ENCODE measurements at regions not wholly inside any gene's neighbourhood (a gene's known extent, or its start where the extent isn't known, plus 50 kb on each side); places are given as distances from the start of the nearest gene placed in this dataset.

GRCh38 chr14:97293659-97294058 lies 496.5 kb downstream of the VRK1 start:
- ChIA-PET CTCF (no interaction called here), POLR2A (no interaction called here)
- Histone ChIP-seq H3K9me3 (ENCODE audit: control insufficient read depth, insufficient read depth, low read depth, low read length) (no peaks in the 10 kb centered on the region), H3K27ac (ENCODE audit: extremely low read depth, low read depth, low read length) (no peak overlapping the region), H3K4me3 (ENCODE audit: low read depth, low read length) (no peak overlapping the region), H3K36me3 (ENCODE audit: control insufficient read depth in 2 of 2, insufficient read depth in 1 of 2, low read length in 2 of 2) (no peaks in the 10 kb centered on the region), H3K4me1 (ENCODE audit: control insufficient read depth, insufficient read depth, low read length) (no peaks in the 10 kb centered on the region)
- TF ChIP-seq ZNF184 (tag by site-specific recombination; IDR thresholded peaks at IDR 0.05), result no peak
- TF ChIP-seq ZBTB21 (tag by site-specific recombination; IDR thresholded peaks at IDR 0.05), result no peak
- TF ChIP-seq SCRT1 (tag by site-specific recombination; IDR thresholded peaks at IDR 0.05; ENCODE audit: borderline replicate concordance), result no peak
- TF ChIP-seq, protein P1, sequence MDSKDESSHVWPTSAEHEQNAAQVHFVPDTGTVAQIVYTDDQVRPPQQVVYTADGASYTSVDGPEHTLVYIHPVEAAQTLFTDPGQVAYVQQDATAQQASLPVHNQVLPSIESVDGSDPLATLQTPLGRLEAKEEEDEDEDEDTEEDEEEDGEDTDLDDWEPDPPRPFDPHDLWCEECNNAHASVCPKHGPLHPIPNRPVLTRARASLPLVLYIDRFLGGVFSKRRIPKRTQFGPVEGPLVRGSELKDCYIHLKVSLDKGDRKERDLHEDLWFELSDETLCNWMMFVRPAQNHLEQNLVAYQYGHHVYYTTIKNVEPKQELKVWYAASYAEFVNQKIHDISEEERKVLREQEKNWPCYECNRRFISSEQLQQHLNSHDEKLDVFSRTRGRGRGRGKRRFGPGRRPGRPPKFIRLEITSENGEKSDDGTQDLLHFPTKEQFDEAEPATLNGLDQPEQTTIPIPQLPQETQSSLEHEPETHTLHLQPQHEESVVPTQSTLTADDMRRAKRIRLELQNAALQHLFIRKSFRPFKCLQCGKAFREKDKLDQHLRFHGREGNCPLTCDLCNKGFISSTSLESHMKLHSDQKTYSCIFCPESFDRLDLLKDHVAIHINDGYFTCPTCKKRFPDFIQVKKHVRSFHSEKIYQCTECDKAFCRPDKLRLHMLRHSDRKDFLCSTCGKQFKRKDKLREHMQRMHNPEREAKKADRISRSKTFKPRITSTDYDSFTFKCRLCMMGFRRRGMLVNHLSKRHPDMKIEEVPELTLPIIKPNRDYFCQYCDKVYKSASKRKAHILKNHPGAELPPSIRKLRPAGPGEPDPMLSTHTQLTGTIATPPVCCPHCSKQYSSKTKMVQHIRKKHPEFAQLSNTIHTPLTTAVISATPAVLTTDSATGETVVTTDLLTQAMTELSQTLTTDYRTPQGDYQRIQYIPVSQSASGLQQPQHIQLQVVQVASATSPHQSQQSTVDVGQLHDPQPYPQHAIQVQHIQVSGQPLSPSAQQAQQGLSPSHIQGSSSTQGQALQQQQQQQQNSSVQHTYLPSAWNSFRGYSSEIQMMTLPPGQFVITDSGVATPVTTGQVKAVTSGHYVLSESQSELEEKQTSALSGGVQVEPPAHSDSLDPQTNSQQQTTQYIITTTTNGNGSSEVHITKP (tag by site-specific recombination; IDR thresholded peaks at IDR 0.05), result no peak

GRCh38 chr14:97295108-97295710 lies 498.0 kb downstream of the VRK1 start:
- Histone ChIP-seq H3K4me3 (ENCODE audit: low read depth, low read length) (no peak overlapping the region), H3K27ac (ENCODE audit: extremely low read depth, low read depth, low read length) (no peak overlapping the region), H3K36me3 (ENCODE audit: control insufficient read depth in 2 of 2, insufficient read depth in 1 of 2, low read length in 2 of 2) (no peaks in the 10 kb centered on the region), H3K4me1 (ENCODE audit: control insufficient read depth, insufficient read depth, low read length) (no peaks in the 10 kb centered on the region), H3K9me3 (ENCODE audit: control insufficient read depth, insufficient read depth, low read depth, low read length) (no peaks in the 10 kb centered on the region)
- POLR2A ChIA-PET, result no interaction called here
- CTCF ChIA-PET, result no interaction called here
- TF ChIP-seq ATF2 (tag by site-specific recombination; IDR thresholded peaks at IDR 0.05; ENCODE audit: low read depth), result no peak
- TF ChIP-seq KLF10 (tag by site-specific recombination; IDR thresholded peaks at IDR 0.05), result no peak
- no peak for TF ChIP-seq ZNF24 (tag by site-specific recombination; IDR thresholded peaks at IDR 0.05)
- no peak for TF ChIP-seq ZBTB1 (tag by site-specific recombination; IDR thresholded peaks at IDR 0.05)
- TF ChIP-seq ZNF274 (IDR thresholded peaks at IDR 0.05; ENCODE audit: low read length), result no peak
- no peak for TF ChIP-seq ZNF274 (tag by site-specific recombination; IDR thresholded peaks at IDR 0.05; ENCODE audit: borderline replicate concordance)
- TF ChIP-seq ZNF510 (tag by site-specific recombination; IDR thresholded peaks at IDR 0.05; ENCODE audit: insufficient replicate concordance), result no peak

DNA sequence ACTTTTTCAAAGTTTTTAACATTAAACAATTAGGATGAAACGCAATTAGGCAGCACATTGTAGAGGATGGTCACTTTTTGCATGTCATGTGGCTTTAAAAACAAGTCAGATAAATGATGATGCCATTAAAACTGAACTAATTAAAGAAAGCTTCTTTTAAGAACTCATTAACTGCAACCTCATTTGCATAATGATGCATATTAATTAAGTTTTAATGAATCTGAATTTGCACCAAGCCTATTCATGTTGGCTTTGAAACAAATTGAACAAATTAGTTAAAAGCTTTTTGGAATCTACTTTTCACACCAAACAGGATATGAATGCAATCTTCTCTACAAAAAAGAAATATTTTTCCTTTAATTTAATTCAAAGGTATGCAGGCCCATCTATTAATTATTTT lies 499.0 kb downstream of the VRK1 start:
- Histone ChIP-seq H3K9me3 (ENCODE audit: control insufficient read depth, insufficient read depth, low read depth, low read length) (no peaks in the 10 kb centered on the region), H3K4me1 (ENCODE audit: control insufficient read depth, insufficient read depth, low read length) (no peaks in the 10 kb centered on the region), H3K4me3 (ENCODE audit: low read depth, low read length) (no peak overlapping the region), H3K27ac (ENCODE audit: extremely low read depth, low read depth, low read length) (no peak overlapping the region), H3K36me3 (ENCODE audit: control insufficient read depth in 2 of 2, insufficient read depth in 1 of 2, low read length in 2 of 2) (no peaks in the 10 kb centered on the region)
- POLR2A ChIA-PET, result no interaction called here
- no peak for TF ChIP-seq ZNF843 (tag by site-specific recombination; IDR thresholded peaks at IDR 0.05)
- no peak for TF ChIP-seq HOXC10 (CRISPR knock-in tag; IDR thresholded peaks at IDR 0.05)
- no peak for TF ChIP-seq HOXA7 (CRISPR knock-in tag; IDR thresholded peaks at IDR 0.05; ENCODE audit: borderline replicate concordance)
- TF ChIP-seq, protein P2, sequence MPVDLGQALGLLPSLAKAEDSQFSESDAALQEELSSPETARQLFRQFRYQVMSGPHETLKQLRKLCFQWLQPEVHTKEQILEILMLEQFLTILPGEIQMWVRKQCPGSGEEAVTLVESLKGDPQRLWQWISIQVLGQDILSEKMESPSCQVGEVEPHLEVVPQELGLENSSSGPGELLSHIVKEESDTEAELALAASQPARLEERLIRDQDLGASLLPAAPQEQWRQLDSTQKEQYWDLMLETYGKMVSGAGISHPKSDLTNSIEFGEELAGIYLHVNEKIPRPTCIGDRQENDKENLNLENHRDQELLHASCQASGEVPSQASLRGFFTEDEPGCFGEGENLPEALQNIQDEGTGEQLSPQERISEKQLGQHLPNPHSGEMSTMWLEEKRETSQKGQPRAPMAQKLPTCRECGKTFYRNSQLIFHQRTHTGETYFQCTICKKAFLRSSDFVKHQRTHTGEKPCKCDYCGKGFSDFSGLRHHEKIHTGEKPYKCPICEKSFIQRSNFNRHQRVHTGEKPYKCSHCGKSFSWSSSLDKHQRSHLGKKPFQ (tag by site-specific recombination; IDR thresholded peaks at IDR 0.05), result no peak
- TF ChIP-seq ZNF280C (tag by site-specific recombination; IDR thresholded peaks at IDR 0.05), result no peak
- no peak for TF ChIP-seq IKZF3 (tag by site-specific recombination; IDR thresholded peaks at IDR 0.05)
- CTCF ChIA-PET, result no interaction called here
